Fibroblast of skin of abdomen (primary cell): ENCODE measurements at regions not wholly inside any gene's neighbourhood (a gene's known extent, or its start where the extent isn't known, plus 50 kb on each side); places are given as distances from the start of the nearest gene placed in this dataset.
"Not testable (repeated sequence)": the region's sequence is repeated elsewhere in the genome, so short reads cannot be mapped to it uniquely, and the experiment has no call there.

Source experiments
- DNase-seq: peaks from one replicate; pipeline ENCODE4 v3.0.0-alpha.2; 2013

GRCh38 chr17:83019376-83019775, 60.0 kb upstream of the METRNL start:
- no peak for DNase-seq

DNA sequence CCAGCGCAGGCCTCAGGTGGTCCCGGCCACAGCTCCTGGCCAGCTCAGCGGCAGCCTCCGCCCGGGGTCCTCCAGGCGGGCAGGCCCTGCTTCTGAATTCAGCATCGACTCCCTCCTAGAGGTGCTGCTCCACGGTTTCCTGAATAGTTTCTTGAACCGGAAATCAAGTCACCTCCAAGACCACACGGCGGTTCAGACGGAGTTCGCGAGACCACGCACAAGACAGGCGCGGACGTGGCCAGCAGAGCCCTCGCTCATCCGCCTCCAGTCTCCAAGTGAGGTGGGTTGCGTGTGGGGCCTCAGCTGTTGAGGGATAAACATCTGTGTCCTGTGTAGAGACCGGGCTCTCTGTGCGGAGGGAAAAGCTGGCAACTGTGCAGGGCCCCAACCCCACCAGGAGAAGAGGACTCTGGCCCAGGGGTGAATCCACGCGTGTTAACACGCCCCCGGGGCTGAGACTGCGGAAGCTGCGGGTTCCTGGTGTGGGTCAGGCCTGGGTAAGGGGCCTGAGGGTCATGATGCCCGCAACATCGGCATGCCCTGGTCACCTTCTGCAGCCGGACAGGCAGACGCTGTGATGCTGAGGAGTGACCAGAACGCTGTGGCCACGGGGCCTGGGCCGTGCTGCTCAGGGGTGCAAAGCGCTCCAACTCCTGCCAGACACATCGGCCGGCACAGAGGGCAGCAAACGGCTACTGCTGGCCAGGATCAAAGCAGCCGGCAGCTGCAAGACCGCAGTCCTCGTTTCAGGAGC, 55.0 kb upstream of the METRNL start:
- no peak for DNase-seq

GRCh38 chr17:83025636-83026280, 53.7 kb upstream of the METRNL start:
- no peak for DNase-seq

DNA sequence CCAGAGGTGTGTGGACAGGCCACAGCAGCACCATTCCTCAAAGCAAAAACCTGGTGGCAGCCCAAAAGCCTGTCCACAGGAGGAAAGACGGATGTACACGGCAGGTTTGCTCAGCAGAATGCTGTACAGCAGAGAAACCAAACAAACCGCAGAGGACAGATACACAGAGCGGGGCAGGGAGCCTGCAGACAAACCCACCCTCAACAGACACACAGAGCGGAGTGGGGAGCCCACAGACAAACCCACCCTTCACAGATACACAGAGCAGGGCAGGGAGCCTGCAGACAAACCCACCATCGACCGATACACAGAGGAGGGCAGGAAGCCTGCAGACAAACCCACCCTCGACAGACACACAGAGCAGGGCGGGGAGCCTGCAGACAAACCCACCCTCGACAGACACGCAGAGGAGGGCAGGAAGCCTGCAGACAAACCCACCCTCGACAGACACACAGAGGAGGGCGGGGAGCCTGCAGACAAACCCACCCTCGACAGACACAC, 53.0 kb upstream of the METRNL start:
- DNase-seq, result no peak

GRCh38 chr17:83026921-83027320, 52.5 kb upstream of the METRNL start:
- DNase-seq, result not testable (repeated sequence)

GRCh38 chr17:83028851-83029250, 50.6 kb upstream of the METRNL start:
- no peak for DNase-seq

DNA sequence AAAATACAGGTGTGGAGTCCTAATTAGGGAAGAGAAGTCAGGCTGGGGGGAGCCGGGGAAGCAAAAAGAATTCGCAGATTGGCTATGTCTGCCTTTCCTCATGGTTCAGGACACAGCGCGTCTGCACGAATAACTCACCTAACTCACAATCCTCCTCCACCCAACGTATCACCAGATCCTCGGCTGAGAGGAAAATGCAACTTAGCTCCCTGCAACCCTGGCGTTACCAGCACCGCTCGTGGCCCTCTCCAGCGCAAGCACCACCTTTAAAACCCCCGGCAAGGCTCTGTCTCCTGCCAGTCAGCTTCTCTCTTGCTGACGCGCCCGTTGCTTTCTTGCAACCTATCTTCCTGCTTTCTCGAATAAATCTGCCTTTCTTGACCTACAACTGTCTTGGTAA, 49.8 kb upstream of the METRNL start:
- no peak for DNase-seq
